ENCODE measurements at regions not wholly inside any gene's neighbourhood (a gene's known extent, or its start where the extent isn't known, plus 50 kb on each side); places are given as distances from the start of the nearest gene placed in this dataset.

GRCh38 chr3:109943181-109943580 lies 605.8 kb upstream of the DPPA4 start:
- CTCF ChIA-PET = no interaction called here
- POLR2A ChIA-PET = no interaction called here
- Histone ChIP-seq H3K27me3 (ENCODE audit: control insufficient read depth, insufficient read depth, low read length) (no peaks in the 10 kb centered on the region), H3K4me3 (ENCODE audit: low read depth, low read length) (no peak overlapping the region), H3K27ac (ENCODE audit: low read depth, low read length) (no peak overlapping the region), H3K9me3 (ENCODE audit: control insufficient read depth, insufficient read depth, low read length) (no peaks in the 10 kb centered on the region)
- no peak for DNase-seq (ENCODE audit: low read depth, low spot score)
- TF ChIP-seq CTCF (IDR thresholded peaks at IDR 0.05; ENCODE audit: low read depth, low read length) = no peak

GRCh38 chr3:109944836-109945235 lies 607.5 kb upstream of the DPPA4 start:
- no peak for DNase-seq (ENCODE audit: low read depth, low spot score)
- no peak overlapping the region for H3K4me3 ChIP-seq (ENCODE audit: low read depth, low read length)
- no peaks in the 10 kb centered on the region for H3K9me3 ChIP-seq (ENCODE audit: control insufficient read depth, insufficient read depth, low read length)
- no peaks in the 10 kb centered on the region for H3K27me3 ChIP-seq (ENCODE audit: control insufficient read depth, insufficient read depth, low read length)
- no peak overlapping the region for H3K27ac ChIP-seq (ENCODE audit: low read depth, low read length)
- ChIA-PET CTCF (no interaction called here), POLR2A (no interaction called here)
- no peak for TF ChIP-seq CTCF (IDR thresholded peaks at IDR 0.05; ENCODE audit: low read depth, low read length)

GRCh38 chr3:109952924-109953323 lies 615.6 kb upstream of the DPPA4 start:
- Histone ChIP-seq H3K4me3 (ENCODE audit: low read depth, low read length) (no peak overlapping the region), H3K27ac (ENCODE audit: low read depth, low read length) (no peak overlapping the region), H3K9me3 (ENCODE audit: control insufficient read depth, insufficient read depth, low read length) (no peaks in the 10 kb centered on the region), H3K27me3 (ENCODE audit: control insufficient read depth, insufficient read depth, low read length) (no peaks in the 10 kb centered on the region)
- no peak for TF ChIP-seq CTCF (IDR thresholded peaks at IDR 0.05; ENCODE audit: low read depth, low read length)
- POLR2A ChIA-PET = no interaction called here
- CTCF ChIA-PET = no interaction called here
- no peak for DNase-seq (ENCODE audit: low read depth, low spot score)

GRCh38 chr3:109963831-109964230 lies 626.5 kb upstream of the DPPA4 start:
- CTCF ChIA-PET = interaction anchor here (0.6 to 0.7 kb wide), 3 partner anchors 10 to 111 kb away, joined by 4 to 6 read pairs (median 5); no protein-coding TSS in a partner anchor
- no peak overlapping the region for H3K27ac ChIP-seq (ENCODE audit: low read depth, low read length)
- POLR2A ChIA-PET = no interaction called here
- no peak for TF ChIP-seq CTCF (IDR thresholded peaks at IDR 0.05; ENCODE audit: low read depth, low read length)
- H3K9me3 ChIP-seq (ENCODE audit: control insufficient read depth, insufficient read depth, low read length) = no peaks in the 10 kb centered on the region
- H3K27me3 ChIP-seq (ENCODE audit: control insufficient read depth, insufficient read depth, low read length) = no peaks in the 10 kb centered on the region
- H3K4me3 ChIP-seq (ENCODE audit: low read depth, low read length) = no peak overlapping the region
- DNase-seq (ENCODE audit: low read depth, low spot score) = no peak

GRCh38 chr3:109973733-109974132 lies 636.4 kb upstream of the DPPA4 start:
- DNase-seq (ENCODE audit: low read depth, low spot score) = no peak
- ChIA-PET CTCF (no interaction called here), POLR2A (no interaction called here)
- TF ChIP-seq CTCF (IDR thresholded peaks at IDR 0.05; ENCODE audit: low read depth, low read length) = no peak
- no peaks in the 10 kb centered on the region for H3K9me3 ChIP-seq (ENCODE audit: control insufficient read depth, insufficient read depth, low read length)
- H3K27me3 ChIP-seq (ENCODE audit: control insufficient read depth, insufficient read depth, low read length) = no peaks in the 10 kb centered on the region
- no peak overlapping the region for H3K27ac ChIP-seq (ENCODE audit: low read depth, low read length)
- H3K4me3 ChIP-seq (ENCODE audit: low read depth, low read length) = no peak overlapping the region

Measured in AG04450 (cell line).